ENCODE measurements at regions not wholly inside any gene's neighbourhood (a gene's known extent, or its start where the extent isn't known, plus 50 kb on each side); places are given as distances from the start of the nearest gene placed in this dataset.

- TF ChIP-seq, protein P1, sequence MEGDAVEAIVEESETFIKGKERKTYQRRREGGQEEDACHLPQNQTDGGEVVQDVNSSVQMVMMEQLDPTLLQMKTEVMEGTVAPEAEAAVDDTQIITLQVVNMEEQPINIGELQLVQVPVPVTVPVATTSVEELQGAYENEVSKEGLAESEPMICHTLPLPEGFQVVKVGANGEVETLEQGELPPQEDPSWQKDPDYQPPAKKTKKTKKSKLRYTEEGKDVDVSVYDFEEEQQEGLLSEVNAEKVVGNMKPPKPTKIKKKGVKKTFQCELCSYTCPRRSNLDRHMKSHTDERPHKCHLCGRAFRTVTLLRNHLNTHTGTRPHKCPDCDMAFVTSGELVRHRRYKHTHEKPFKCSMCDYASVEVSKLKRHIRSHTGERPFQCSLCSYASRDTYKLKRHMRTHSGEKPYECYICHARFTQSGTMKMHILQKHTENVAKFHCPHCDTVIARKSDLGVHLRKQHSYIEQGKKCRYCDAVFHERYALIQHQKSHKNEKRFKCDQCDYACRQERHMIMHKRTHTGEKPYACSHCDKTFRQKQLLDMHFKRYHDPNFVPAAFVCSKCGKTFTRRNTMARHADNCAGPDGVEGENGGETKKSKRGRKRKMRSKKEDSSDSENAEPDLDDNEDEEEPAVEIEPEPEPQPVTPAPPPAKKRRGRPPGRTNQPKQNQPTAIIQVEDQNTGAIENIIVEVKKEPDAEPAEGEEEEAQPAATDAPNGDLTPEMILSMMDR (conservative IDR thresholded peaks at IDR 0.05) = no peak
- TF ChIP-seq ZFX (IDR thresholded peaks at IDR 0.05) = no peak
These were observed 92.8 kb downstream of the MARCHF4 start for GRCh38 chr2:216279459-216279858.
